ENCODE measurements at regions not wholly inside any gene's neighbourhood (a gene's known extent, or its start where the extent isn't known, plus 50 kb on each side); places are given as distances from the start of the nearest gene placed in this dataset.
A peak's percentile ranks its signal among the peaks of the same experiment; 100 is the strongest.

DNA sequence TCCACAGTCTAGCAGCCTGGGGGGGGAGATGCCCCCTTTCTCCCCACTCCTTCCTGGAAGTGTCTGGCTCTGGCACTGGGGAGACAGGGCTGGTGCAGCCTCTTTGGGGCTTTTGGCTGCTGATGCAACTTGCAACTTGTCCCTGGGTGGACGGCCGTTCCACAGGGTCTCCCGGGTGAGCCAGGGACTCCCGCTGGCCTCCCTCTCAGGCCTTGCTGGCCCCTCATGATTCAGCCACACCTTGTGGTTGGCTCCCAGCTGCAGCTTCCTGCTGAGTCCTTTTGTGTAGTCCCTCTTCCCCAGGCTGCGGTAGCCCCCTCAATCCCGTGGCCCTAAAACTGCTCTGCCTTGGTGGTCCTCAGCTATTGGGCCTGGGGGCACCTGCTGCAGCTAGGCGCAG is 283.5 kb downstream of the PBX3 start:
- H3K4me3 ChIP-seq (replicated peaks; ENCODE audit: low read depth, low read length), result no peak overlapping the region
- no peak for DNase-seq (ENCODE audit: low read depth)
- TF ChIP-seq, protein P1, sequence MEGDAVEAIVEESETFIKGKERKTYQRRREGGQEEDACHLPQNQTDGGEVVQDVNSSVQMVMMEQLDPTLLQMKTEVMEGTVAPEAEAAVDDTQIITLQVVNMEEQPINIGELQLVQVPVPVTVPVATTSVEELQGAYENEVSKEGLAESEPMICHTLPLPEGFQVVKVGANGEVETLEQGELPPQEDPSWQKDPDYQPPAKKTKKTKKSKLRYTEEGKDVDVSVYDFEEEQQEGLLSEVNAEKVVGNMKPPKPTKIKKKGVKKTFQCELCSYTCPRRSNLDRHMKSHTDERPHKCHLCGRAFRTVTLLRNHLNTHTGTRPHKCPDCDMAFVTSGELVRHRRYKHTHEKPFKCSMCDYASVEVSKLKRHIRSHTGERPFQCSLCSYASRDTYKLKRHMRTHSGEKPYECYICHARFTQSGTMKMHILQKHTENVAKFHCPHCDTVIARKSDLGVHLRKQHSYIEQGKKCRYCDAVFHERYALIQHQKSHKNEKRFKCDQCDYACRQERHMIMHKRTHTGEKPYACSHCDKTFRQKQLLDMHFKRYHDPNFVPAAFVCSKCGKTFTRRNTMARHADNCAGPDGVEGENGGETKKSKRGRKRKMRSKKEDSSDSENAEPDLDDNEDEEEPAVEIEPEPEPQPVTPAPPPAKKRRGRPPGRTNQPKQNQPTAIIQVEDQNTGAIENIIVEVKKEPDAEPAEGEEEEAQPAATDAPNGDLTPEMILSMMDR (IDR thresholded peaks at IDR 0.05; ENCODE audit: low read length, missing control alignments), result no peak

- TF ChIP-seq, protein P1 (IDR thresholded peaks at IDR 0.05; ENCODE audit: low read length, missing control alignments), result no peak
- DNase-seq (ENCODE audit: low read depth), result no peak
- H3K4me3 ChIP-seq (replicated peaks; ENCODE audit: low read depth, low read length), result no peak overlapping the region
These were observed 283.9 kb downstream of the PBX3 start for GRCh38 chr9:126031116-126031515.

DNA sequence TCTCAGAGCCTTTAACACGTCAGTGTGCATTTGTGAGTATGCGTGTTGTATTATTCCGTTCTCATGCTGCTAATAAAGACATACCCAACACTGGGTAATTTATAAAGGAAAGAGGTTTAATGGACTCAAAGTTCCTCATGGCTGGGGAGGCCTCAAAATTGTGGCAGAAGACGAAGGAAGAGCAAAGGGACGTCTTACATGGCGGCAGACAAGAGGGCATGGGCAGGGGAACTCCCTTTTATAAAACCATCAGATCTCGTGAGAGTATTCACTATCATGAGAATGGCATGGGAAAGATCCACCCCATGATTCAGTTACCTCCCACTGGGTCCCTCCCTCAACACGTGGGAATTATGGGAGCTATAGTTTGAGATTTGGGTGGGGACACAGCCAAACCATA is 285.0 kb downstream of the PBX3 start:
- DNase-seq (ENCODE audit: low read depth), result no peak
- TF ChIP-seq, protein P1 (IDR thresholded peaks at IDR 0.05; ENCODE audit: low read length, missing control alignments), result no peak
- no peak overlapping the region for H3K4me3 ChIP-seq (replicated peaks; ENCODE audit: low read depth, low read length)

DNA sequence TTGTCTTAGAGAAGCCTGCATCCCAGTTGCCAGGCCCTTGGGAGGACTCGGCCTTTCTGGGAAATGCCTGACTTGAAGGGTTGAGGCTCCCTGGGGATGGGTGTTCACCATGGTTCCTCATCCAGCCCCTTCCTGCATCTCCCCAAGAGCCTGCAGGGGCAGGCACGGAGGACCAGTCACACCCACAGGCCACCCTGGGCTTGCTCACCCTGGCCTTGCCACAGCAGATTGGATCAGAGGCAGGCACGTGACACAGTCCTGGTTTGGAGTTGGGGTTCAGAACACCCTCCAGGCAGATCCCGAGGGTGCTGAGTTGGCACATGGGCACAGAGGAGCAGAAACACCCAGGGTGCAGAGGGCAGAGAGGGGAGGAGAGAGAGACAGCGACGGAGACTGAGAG is 286.1 kb downstream of the PBX3 start:
- DNase-seq (ENCODE audit: low read depth), result no peak
- H3K4me3 ChIP-seq (replicated peaks; ENCODE audit: low read depth, low read length), result no peak overlapping the region
- TF ChIP-seq, protein P1 (IDR thresholded peaks at IDR 0.05; ENCODE audit: low read length, missing control alignments), result no peak

DNA sequence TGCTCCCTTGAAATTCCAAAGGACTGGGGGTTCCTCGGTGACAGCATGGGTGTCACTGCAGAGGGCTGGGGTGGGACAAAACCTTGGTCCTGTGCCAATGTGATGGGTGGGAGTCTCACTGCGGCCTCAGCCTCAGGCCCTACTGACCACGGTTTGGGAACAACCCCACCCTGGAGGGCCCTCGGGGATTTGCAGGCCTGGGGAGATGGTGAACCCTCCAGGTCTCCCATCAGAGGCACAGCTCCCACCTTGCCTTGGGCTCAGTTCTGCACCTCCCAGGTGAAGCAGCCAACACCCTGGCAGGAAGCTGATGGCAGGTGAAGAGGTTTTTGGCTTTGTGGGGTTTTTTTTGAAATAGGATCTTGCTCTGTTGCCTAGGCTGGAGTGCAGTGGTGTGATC is 286.8 kb downstream of the PBX3 start:
- no peak overlapping the region for H3K4me3 ChIP-seq (replicated peaks; ENCODE audit: low read depth, low read length)
- TF ChIP-seq, protein P1 (IDR thresholded peaks at IDR 0.05; ENCODE audit: low read length, missing control alignments), result no peak
- no peak for DNase-seq (ENCODE audit: low read depth)

DNA sequence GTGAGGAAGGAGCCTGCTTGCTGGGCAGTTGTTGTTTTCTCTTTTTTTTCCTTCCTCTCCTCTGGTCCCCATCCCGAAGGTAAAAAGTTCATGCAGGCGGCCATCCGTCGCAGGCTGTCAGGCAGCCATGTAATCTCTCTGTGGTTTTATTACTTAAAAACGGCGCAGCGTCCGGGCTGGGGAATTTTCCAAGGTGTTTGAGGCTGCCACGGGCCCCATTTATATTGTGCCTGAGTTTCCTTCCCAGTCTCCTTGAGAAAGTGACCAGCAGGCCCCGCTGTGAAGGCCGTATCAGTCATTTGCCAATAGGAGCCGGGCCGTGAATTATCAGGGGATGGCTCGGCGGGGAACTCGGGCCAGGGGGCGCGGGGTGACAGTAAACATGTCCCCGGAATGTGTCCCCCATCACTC is 289.7 kb downstream of the PBX3 start:
- no peak overlapping the region for H3K4me3 ChIP-seq (replicated peaks; ENCODE audit: low read depth, low read length)
- TF ChIP-seq, protein P1 (IDR thresholded peaks at IDR 0.05; ENCODE audit: low read length, missing control alignments), result no peak
- peak; percentile 3 for DNase-seq (ENCODE audit: low read depth)

- H3K4me3 ChIP-seq (replicated peaks; ENCODE audit: low read depth, low read length), result no peak overlapping the region
- TF ChIP-seq, protein P1 (IDR thresholded peaks at IDR 0.05; ENCODE audit: low read length, missing control alignments), result no peak
- no peak for DNase-seq (ENCODE audit: low read depth)
These were observed 287.8 kb upstream of the MVB12B start for GRCh38 chr9:126038790-126039189.
